SK-N-SH (cell line): ENCODE measurements at regions not wholly inside any gene's neighbourhood (a gene's known extent, or its start where the extent isn't known, plus 50 kb on each side); places are given as distances from the start of the nearest gene placed in this dataset.

ENCODE experiments used
- CTCF ChIA-PET: fragments of 300-600, 350-600 bp; formaldehyde crosslinking; extraction: SDS; loops from one replicate; lab custom pipeline; 2021; lab: Yijun Ruan, JAX
- POLR2A ChIA-PET: fragments of 350-600 bp; sonication (Branson Sonifier 250); formaldehyde crosslinking; extraction: SDS; loops from one replicate; lab custom pipeline; 2020; ENCODE audit warnings: antibody characterized with exemption, inconsistent platforms; lab: Yijun Ruan, JAX
- DNase-seq: peaks from one replicate; pipeline ENCODE4 v3.0.0; 2012
- H2AFZ ChIP-seq: fragments of 200-600 bp; sonication (generic); 2 replicates; pipeline ENCODE4 v1.8.1; 2016; ENCODE audit warnings: antibody characterized with exemption, mild to moderate bottlenecking, low read depth
- H3F3A ChIP-seq: fragments of 200-600 bp; sonication (generic); replicated peaks from 2 replicates; pipeline ENCODE3; 2016; ENCODE audit warnings: antibody characterized with exemption, mild to moderate bottlenecking; ENCODE audit not compliant: insufficient read depth
- H3K27ac ChIP-seq, 2 experiments: fragments of 200-500 bp in 1 of 2; fragments of 200-600 bp in 1 of 2; sonication (Bioruptor generic) in 1 of 2; sonication (generic), shearing (Covaris generic) in 1 of 2; 2 replicates each; pipeline versions ENCODE4 v1.5.1 to v1.6.1; 2014 to 2016; ENCODE audit warnings: low read depth in 2 of 2, inconsistent platforms in 1 of 2, low read length in 1 of 2, mild to moderate bottlenecking in 1 of 2, mixed read lengths in 1 of 2
- H3K27me3 ChIP-seq: fragments of 200-600 bp; sonication (generic), shearing (Covaris generic); 2 replicates; pipeline ENCODE4 v1.6.1; 2016; ENCODE audit warnings: mixed run types; ENCODE audit not compliant: insufficient read depth
- H3K36me3 ChIP-seq, 2 experiments: fragments of 200-500 bp in 1 of 2; fragments of 200-600 bp in 1 of 2; sonication (Bioruptor generic) in 1 of 2; sonication (generic) in 1 of 2; replicated peaks in 1 of 2; 2 replicates each; pipeline versions ENCODE3 to v1.5.1; 2014 to 2016; ENCODE audit warnings: low read length in 1 of 2, mild to moderate bottlenecking in 1 of 2; ENCODE audit not compliant: insufficient read depth in 2 of 2, control insufficient read depth in 1 of 2
- H3K4me1 ChIP-seq, 2 experiments: fragments of 200-500 bp in 1 of 2; fragments of 200-600 bp in 1 of 2; sonication (Bioruptor generic) in 1 of 2; sonication (generic), shearing (Covaris generic) in 1 of 2; 2 replicates each; pipeline versions ENCODE4 v1.5.1 to v1.6.1; 2014 to 2016; ENCODE audit warnings: low read depth in 1 of 2, low read length in 1 of 2, mixed run types in 1 of 2; ENCODE audit not compliant: insufficient read depth in 2 of 2, control insufficient read depth in 1 of 2
- H3K4me2 ChIP-seq: fragments of 200-600 bp; sonication (generic), shearing (Covaris generic); 2 replicates; pipeline ENCODE4 v1.6.1; 2017; ENCODE audit warnings: mixed run types
- H3K4me3 ChIP-seq, 2 experiments: fragments of 200-500 bp in 1 of 2; fragments of 200-600 bp in 1 of 2; sonication (Bioruptor generic) in 1 of 2; sonication (generic), shearing (Covaris generic) in 1 of 2; 2 replicates each; pipeline versions ENCODE4 v1.5.1 to v1.8.1; 2014 to 2016; ENCODE audit warnings: low read depth in 2 of 2, inconsistent platforms in 1 of 2, low read length in 1 of 2, mild to moderate bottlenecking in 1 of 2, mixed read lengths in 1 of 2, moderate library complexity in 1 of 2
- H3K79me2 ChIP-seq: fragments of 200-600 bp; sonication (generic); 2 replicates; pipeline ENCODE4 v1.8.1; 2017; ENCODE audit warnings: mild to moderate bottlenecking; ENCODE audit not compliant: insufficient read depth
- H3K9ac ChIP-seq: fragments of 200-600 bp; sonication (generic); 2 replicates; pipeline ENCODE4 v1.6.1; 2017; ENCODE audit warnings: mixed run types
- H3K9me2 ChIP-seq: fragments of 200-600 bp; sonication (generic); 2 replicates; pipeline ENCODE4 v1.6.1; 2017; ENCODE audit warnings: mixed run types
- H3K9me3 ChIP-seq: fragments of 200-600 bp; sonication (generic); 2 replicates; pipeline ENCODE4 v1.6.1; 2017; ENCODE audit warnings: mixed run types, mild to moderate bottlenecking, moderate library complexity
- H4K20me1 ChIP-seq: fragments of 200-600 bp; sonication (generic); 2 replicates; pipeline ENCODE4 v1.6.1; 2017; ENCODE audit warnings: mild to moderate bottlenecking, mixed run types; ENCODE audit not compliant: insufficient read depth
- CTCF ChIP-seq: fragments of 200-600 bp; sonication (generic); IDR thresholded peaks from 2 replicates; pipeline ENCODE4 v1.6.1; 2017; ENCODE audit warnings: antibody characterized with exemption, mild to moderate bottlenecking, moderate library complexity
- FOSL2 ChIP-seq: IDR thresholded peaks from 2 replicates; pipeline ENCODE4 v1.4.0; 2012; ENCODE audit warnings: low read depth, mild to moderate bottlenecking, moderate library complexity, borderline replicate concordance
- JUND ChIP-seq: IDR thresholded peaks from 2 replicates; pipeline ENCODE4 v1.4.0; 2012
- NFIC ChIP-seq: IDR thresholded peaks from 2 replicates; pipeline ENCODE4 v1.4.0; 2012; ENCODE audit warnings: borderline replicate concordance
- REST ChIP-seq: IDR thresholded peaks from 2 replicates; pipeline ENCODE4 v1.6.1; 2012; ENCODE audit warnings: mild to moderate bottlenecking, low read depth, low read length, moderate library complexity
- RFX5 ChIP-seq: IDR thresholded peaks from 2 replicates; pipeline ENCODE4 v1.6.1; 2012; ENCODE audit warnings: mild to moderate bottlenecking, improper control_type of control experiment, low read length
- TAF1 ChIP-seq: IDR thresholded peaks from 2 replicates; pipeline ENCODE4 v1.6.1; 2012; ENCODE audit warnings: low read depth, mild to moderate bottlenecking, low read length, moderate library complexity, borderline replicate concordance
- WGBS: methylation state at CpG from one replicate; pipeline ENCODE4 v1.1.6; 2017; ENCODE audit warnings: low lambda C conversion rate; 5-methylcytosine and 5-hydroxymethylcytosine counted together

GRCh38 chr1:183730107-183730724 lies 74.7 kb upstream of the RGL1 start:
- no peak overlapping the region for H3K4me2 ChIP-seq

More at GRCh38 chr1:183730107-183730724, 74.7 kb upstream of the RGL1 start:
- Histone ChIP-seq H3K9me3 (no peaks in the 10 kb centered on the region), H3K9me2 (no peaks in the 10 kb centered on the region), H2AFZ (no peak overlapping the region), H3K4me3 (no peak overlapping the region), H3F3A (no peaks in the 10 kb centered on the region), H3K27ac (no peak overlapping the region), H3K79me2 (no peaks in the 10 kb centered on the region), H3K27me3 (no peaks in the 10 kb centered on the region), H4K20me1 (no peaks in the 10 kb centered on the region), H3K36me3 (peaks cover 0 to 3% of the 10 kb centered on the region in 2 experiments), H3K9ac (no peak overlapping the region), H3K4me1 (peaks cover 0 to 7% of the 10 kb centered on the region in 2 experiments; a peak in 3 of 4 replicates)
- no peak for TF ChIP-seq TAF1
- no peak for TF ChIP-seq FOSL2
- TF ChIP-seq NFIC: no peak
- TF ChIP-seq REST: no peak
- TF ChIP-seq CTCF: no peak
- TF ChIP-seq RFX5: no peak
- no peak for TF ChIP-seq JUND
- 85% methylated on average over 2 of the region's 2 CpGs for WGBS
- DNase-seq: no peak
- POLR2A ChIA-PET: no interaction called here
- CTCF ChIA-PET: interaction anchor here (1.8 kb wide), 1 partner anchor 75 kb away, joined by 5 read pairs; no protein-coding TSS in a partner anchor
